ENCODE measurements at regions not wholly inside any gene's neighbourhood (a gene's known extent, or its start where the extent isn't known, plus 50 kb on each side); places are given as distances from the start of the nearest gene placed in this dataset.

DNA sequence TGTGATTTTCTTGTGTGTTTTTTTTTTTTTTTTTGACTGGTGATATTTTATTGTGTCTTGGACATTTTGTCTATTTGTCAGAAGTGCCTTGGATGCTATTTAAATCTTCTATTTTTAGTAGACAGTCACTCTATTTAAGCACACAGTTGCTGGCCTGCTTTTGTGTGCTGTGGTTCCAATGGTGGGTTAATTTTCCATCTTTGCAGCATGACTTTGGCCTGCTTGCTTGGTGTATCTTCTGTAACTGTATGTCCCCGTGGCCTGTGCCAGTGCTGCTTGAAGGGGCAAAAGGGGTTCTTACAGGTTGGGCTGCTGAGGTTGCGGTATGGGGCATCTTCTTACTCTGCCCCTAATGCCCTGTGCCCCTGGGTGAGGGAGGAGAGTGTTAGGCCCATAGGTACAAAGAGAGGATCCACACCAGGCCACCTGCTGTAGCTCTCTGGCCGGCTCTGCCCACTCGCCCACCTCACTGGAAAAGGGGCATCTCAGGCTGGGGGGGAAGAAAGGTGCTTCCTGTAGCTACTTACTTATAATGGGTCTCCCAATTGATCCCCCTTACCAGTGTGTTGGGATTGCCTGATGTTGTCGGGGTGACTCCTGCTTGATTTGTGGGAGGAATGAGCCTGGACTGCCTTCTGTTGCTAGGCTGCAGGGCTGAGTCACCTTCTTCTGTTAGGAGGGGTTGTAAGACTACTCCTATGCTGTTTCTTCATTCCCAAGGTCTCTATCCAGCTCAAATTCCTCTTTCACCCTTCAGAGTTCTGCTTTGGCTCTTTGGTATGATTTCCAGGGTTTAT, 490.0 kb upstream of the HS6ST1 start:
- intact Hi-C loops (cut with DNase I; ENCODE audit: low total_unique reads), result no loop called here
- WGBS, 2 donors, result 83 to 86% methylated on average over 5 of the region's 5 CpGs
- TF ChIP-seq, protein P1, sequence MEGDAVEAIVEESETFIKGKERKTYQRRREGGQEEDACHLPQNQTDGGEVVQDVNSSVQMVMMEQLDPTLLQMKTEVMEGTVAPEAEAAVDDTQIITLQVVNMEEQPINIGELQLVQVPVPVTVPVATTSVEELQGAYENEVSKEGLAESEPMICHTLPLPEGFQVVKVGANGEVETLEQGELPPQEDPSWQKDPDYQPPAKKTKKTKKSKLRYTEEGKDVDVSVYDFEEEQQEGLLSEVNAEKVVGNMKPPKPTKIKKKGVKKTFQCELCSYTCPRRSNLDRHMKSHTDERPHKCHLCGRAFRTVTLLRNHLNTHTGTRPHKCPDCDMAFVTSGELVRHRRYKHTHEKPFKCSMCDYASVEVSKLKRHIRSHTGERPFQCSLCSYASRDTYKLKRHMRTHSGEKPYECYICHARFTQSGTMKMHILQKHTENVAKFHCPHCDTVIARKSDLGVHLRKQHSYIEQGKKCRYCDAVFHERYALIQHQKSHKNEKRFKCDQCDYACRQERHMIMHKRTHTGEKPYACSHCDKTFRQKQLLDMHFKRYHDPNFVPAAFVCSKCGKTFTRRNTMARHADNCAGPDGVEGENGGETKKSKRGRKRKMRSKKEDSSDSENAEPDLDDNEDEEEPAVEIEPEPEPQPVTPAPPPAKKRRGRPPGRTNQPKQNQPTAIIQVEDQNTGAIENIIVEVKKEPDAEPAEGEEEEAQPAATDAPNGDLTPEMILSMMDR (IDR thresholded peaks at IDR 0.05), result no peak
- TF ChIP-seq POLR2A (IDR thresholded peaks at IDR 0.05), result no peak
- H3K4me3 ChIP-seq (ENCODE audit: low read depth, poor library complexity, severe bottlenecking), result no peak overlapping the region
- DNase-seq (ENCODE audit: low spot score in 2 of 2), result peak in 1 of 2 donors; percentile 37

DNA sequence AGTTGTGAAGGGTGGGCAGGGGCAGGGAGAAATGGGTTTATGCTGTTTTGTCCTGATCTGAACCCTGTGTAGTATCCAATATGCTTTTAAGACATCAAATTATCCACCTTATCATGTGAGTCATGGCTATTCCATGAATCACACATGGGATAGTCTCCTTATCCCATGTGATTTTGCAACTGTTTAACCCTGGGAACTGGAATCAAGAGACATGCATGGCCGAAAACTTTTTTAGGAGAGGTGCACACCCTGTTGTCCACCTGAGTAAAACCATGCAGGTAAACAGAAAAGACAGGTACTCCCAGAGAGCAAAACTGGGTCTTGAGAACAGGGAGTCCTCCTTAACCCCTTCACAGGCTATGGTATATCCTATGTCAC, 490.6 kb upstream of the HS6ST1 start:
- no peak for DNase-seq (ENCODE audit: low spot score in 2 of 2)
- no peak overlapping the region for H3K4me3 ChIP-seq (ENCODE audit: low read depth, poor library complexity, severe bottlenecking)
- TF ChIP-seq POLR2A (IDR thresholded peaks at IDR 0.05), result no peak
- TF ChIP-seq, protein P1 (IDR thresholded peaks at IDR 0.05), result no peak
- intact Hi-C loops (cut with DNase I; ENCODE audit: low total_unique reads), result no loop called here
- 58 to 68% methylated on average over 1 of the region's 1 CpG for WGBS, 2 donors

DNA sequence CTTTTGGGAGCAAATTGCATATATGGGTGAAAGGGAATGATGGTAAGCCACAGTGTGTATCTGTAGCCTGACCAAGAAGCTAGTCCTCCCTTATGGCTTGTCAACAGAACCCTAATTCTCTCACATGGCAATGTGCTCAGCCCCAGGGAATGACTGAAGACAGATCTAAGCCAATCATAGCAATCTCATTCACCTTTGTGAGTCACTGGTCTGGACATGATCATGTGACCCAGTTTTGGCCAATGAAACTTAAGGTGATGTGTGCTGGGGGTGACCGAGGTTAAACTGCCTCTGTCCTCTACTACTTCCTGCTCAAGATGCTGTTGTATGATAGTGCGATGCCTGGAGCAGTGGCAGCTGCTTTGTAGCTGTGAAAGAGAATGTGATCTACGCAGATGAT, 491.2 kb upstream of the HS6ST1 start:
- WGBS, 2 donors, result 44 to 64% methylated on average over 3 of the region's 3 CpGs
- no peak overlapping the region for H3K4me3 ChIP-seq (ENCODE audit: low read depth, poor library complexity, severe bottlenecking)
- intact Hi-C loops (cut with DNase I; ENCODE audit: low total_unique reads), result no loop called here
- no peak for TF ChIP-seq POLR2A (IDR thresholded peaks at IDR 0.05)
- no peak for DNase-seq (ENCODE audit: low spot score in 2 of 2)

DNA sequence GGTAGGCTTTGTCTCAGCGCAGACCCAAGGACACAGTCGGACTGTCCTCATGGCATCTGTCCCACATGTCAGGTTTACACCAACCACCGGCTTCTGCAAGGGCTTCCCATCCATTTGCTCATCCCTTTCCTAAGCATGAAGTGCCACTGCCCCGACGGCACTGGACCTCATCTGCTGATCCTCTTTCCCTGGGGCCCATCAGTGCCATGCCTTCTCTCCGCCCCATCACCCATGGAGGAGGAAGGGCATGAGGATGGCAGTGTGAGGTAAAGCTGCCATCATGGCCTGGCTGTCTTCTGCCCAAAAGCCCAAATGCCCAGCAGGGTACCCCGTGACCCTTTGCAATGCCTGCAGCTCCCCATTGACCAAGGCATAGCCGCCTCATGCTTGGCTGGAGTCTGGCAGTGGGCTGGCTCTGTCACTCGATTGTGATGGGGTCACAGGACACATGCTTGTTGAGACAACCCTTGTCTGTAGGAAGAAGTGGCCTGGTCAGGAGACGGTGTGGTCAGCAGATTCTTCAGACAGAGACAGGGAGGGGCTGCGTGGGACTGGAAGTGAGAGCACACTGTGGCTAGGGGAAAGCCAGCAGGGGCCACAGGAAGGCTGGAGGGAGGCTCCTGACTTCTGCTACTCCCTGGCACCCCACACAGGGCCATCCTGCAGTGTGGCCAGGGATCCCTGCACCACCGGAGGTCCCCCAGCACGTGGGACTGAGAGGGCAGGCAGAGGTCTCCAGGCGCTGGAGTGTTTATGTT, 493.7 kb upstream of the HS6ST1 start:
- no peak overlapping the region for H3K4me3 ChIP-seq (ENCODE audit: low read depth, poor library complexity, severe bottlenecking)
- no peak for TF ChIP-seq POLR2A (IDR thresholded peaks at IDR 0.05)
- TF ChIP-seq, protein P1 (IDR thresholded peaks at IDR 0.05), result no peak
- intact Hi-C loops (cut with DNase I; ENCODE audit: low total_unique reads), result no loop called here
- no peak for DNase-seq (ENCODE audit: low spot score in 2 of 2)
- 82 to 86% methylated on average over 14 of the region's 14 CpGs for WGBS, 2 donors

DNA sequence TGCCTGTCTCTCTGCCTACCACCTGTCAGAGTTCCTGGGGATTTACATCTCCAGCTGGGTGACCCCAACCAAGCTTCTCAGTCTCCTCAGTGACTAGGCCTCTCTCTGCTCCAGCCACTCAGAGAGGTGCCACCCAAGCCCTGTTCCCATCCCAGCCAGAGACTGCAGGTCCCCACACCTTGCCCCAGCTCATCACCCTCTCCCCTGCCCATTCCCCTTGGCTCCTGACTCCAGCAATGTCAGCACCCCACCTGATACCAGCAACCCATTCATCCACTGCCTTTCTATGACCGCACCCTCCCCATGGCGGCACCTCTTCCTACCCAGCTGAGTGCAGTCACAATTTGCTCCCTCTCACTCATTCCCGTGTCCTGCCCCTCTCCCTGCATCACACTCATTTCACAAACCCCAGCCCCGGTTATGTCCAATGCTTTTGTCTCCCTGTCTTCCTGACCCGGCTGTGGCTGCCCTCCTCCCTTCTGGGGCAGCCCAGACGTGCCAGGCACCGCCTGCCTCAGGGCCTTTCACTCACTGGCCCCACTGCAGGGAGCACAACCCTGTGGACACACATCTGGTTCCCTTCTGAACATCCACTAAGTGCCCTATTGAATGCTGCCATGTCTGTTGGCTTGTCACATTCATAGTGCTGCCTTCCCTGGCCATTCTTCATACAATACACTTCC, 494.8 kb upstream of the HS6ST1 start:
- 86 to 90% methylated on average over 7 of the region's 7 CpGs for WGBS, 2 donors
- intact Hi-C loops (cut with DNase I; ENCODE audit: low total_unique reads), result no loop called here
- TF ChIP-seq, protein P1 (IDR thresholded peaks at IDR 0.05), result no peak
- no peak for TF ChIP-seq POLR2A (IDR thresholded peaks at IDR 0.05)
- no peak overlapping the region for H3K4me3 ChIP-seq (ENCODE audit: low read depth, poor library complexity, severe bottlenecking)
- no peak for DNase-seq (ENCODE audit: low spot score in 2 of 2)

DNA sequence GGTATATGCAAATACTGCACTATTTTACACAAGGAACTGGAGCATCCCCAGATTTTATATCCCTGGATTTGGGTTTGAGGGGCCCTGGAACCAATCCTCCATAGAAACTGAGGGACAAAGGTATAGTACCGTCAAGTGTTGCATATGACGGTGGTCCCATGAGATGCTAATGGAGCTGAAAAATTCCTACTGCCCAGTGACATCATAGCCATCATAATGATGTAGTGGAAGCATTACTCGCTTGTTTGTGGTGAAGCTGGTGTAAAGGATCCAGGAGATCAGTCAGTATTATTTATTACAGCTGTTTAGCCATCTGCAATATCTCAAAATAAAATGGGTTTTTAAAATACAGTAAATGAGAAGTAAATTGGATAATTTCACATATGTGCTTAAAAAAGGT, 496.6 kb upstream of the HS6ST1 start:
- no peak for TF ChIP-seq POLR2A (IDR thresholded peaks at IDR 0.05)
- TF ChIP-seq, protein P1 (IDR thresholded peaks at IDR 0.05), result no peak
- no peak overlapping the region for H3K4me3 ChIP-seq (ENCODE audit: low read depth, poor library complexity, severe bottlenecking)
- WGBS, 2 donors, result 91 to 95% methylated on average over 3 of the region's 3 CpGs
- intact Hi-C loops (cut with DNase I; ENCODE audit: low total_unique reads), result no loop called here
- DNase-seq (ENCODE audit: low spot score in 2 of 2), result no peak

All from lower leg skin (tissue), 4 donors.